ENCODE measurements at regions not wholly inside any gene's neighbourhood (a gene's known extent, or its start where the extent isn't known, plus 50 kb on each side); places are given as distances from the start of the nearest gene placed in this dataset.

DNA sequence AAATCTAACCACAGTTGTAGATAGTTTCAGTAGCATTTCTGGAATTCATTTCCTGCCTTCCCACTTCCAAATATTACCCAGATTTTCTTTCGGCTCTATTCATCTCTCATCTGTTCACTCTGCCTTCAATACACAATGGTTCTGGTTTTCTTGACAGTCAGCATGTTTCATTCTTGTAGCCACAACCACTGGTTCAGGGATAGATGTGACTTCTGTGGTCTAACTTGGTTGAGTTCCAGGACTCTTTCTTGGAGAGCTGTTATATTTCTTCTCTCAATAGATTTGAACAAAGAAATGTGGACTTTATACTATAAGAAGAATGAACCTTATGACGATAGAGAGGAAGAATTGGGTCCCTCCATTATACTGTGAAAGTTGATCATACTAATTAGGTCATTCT, 228.8 kb downstream of the NSUN3 start:
- no peak for TF ChIP-seq ZNF384 (IDR thresholded peaks at IDR 0.05)
- no peak for TF ChIP-seq ELF4 (IDR thresholded peaks at IDR 0.05)
- no peak for TF ChIP-seq BHLHE40 (IDR thresholded peaks at IDR 0.05; ENCODE audit: borderline replicate concordance)
- TF ChIP-seq ARNT (IDR thresholded peaks at IDR 0.05) = no peak
- no peak for TF ChIP-seq L3MBTL2 (conservative IDR thresholded peaks at IDR 0.05)
- TF ChIP-seq TARDBP (IDR thresholded peaks at IDR 0.05) = no peak
- no peak for TF ChIP-seq FOXM1 (IDR thresholded peaks at IDR 0.05; ENCODE audit: borderline replicate concordance)
- TF ChIP-seq FOXK2 (IDR thresholded peaks at IDR 0.05) = no peak
- TF ChIP-seq FOXA1 (IDR thresholded peaks at IDR 0.05) = no peak
